GM23248 (cell line): ENCODE measurements at regions not wholly inside any gene's neighbourhood (a gene's known extent, or its start where the extent isn't known, plus 50 kb on each side); places are given as distances from the start of the nearest gene placed in this dataset.

Experiments
- EZH2 ChIP-seq: fragments of 200-600 bp; sonication (generic); IDR thresholded peaks from 2 replicates; pipeline ENCODE4 v1.6.1; 2018; ENCODE audit warnings: antibody characterized with exemption, mild to moderate bottlenecking; ENCODE audit not compliant: insufficient read depth, poor library complexity, severe bottlenecking
- EZH2phosphoT487 ChIP-seq: fragments of 200-600 bp; sonication (generic); IDR thresholded peaks from 2 replicates; pipeline ENCODE4 v1.6.1; 2018; ENCODE audit warnings: antibody characterized with exemption, moderate library complexity, mild to moderate bottlenecking, low read depth; ENCODE audit not compliant: insufficient read depth

GRCh38 chr2:234615643-234616356 lies 118.9 kb upstream of the ARL4C start:
- TF ChIP-seq EZH2phosphoT487 (no peak), EZH2 (no peak)
